ENCODE measurements at regions not wholly inside any gene's neighbourhood (a gene's known extent, or its start where the extent isn't known, plus 50 kb on each side); places are given as distances from the start of the nearest gene placed in this dataset.

DNA sequence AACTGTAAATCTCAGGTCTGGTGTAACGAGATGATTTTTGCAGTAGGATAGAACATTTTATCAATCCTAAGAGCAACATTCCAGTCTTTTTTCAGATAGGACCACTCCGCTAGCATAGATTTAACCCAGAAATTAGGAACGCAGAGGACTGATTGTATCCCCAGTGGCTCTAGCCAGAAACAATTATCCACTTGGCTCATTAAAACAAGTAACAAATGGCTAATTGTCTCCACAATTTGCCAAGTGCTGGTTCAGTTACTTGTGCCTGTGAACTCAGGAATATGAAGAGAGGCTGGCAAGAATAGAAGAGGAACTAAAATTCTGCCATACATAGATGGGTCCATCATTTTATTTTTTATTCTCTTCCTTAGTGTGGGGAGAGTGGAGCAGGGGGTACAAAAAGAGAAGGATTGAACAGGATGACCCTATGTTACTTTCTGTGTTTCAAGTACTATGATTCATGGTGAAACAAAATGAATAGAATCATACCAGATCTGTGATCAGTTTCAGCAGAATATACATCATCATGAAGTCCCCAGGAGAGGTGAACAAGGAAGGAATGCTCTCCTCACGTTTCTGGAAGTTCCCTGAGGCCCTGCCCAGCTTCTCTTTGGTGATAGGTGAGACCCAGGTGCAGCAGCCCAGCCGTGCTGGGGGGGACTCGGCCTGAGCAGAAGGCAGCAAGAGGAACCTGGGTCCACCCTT lies 121.6 kb downstream of the ARL4C start:
- TF ChIP-seq CTCF (IDR thresholded peaks at IDR 0.05; ENCODE audit: borderline replicate concordance, insufficient read depth, low read depth, low read length) = no peak
- H3K4me3 ChIP-seq (ENCODE audit: low read depth, low read length) = no peak overlapping the region

DNA sequence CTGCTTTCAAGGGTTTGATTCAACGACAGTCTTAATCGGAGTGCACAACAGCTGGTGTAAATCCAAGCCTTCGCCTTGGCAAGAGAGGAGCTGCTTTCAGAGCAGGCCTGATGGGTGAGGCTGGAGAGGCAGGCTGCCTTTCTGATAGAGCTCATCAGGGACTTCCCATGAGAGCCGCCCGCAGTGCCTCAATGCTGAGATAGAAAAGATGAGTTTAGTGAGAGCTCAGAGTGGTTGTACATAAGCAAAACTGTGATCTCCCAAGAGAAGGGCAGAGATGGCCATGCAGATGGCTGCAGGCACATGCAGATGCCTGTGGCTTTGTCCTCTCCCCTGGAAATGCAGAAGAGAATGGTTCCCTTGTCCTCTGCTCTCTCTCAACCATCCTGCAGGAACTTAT lies 122.1 kb downstream of the ARL4C start:
- TF ChIP-seq CTCF (IDR thresholded peaks at IDR 0.05; ENCODE audit: borderline replicate concordance, insufficient read depth, low read depth, low read length) = no peak
- no peak overlapping the region for H3K4me3 ChIP-seq (ENCODE audit: low read depth, low read length)

- H3K4me3 ChIP-seq (ENCODE audit: low read depth, low read length) = no peak overlapping the region
- no peak for TF ChIP-seq CTCF (IDR thresholded peaks at IDR 0.05; ENCODE audit: borderline replicate concordance, insufficient read depth, low read depth, low read length)
Observed at GRCh38 chr2:234374150-234374508, 122.8 kb downstream of the ARL4C start.

DNA sequence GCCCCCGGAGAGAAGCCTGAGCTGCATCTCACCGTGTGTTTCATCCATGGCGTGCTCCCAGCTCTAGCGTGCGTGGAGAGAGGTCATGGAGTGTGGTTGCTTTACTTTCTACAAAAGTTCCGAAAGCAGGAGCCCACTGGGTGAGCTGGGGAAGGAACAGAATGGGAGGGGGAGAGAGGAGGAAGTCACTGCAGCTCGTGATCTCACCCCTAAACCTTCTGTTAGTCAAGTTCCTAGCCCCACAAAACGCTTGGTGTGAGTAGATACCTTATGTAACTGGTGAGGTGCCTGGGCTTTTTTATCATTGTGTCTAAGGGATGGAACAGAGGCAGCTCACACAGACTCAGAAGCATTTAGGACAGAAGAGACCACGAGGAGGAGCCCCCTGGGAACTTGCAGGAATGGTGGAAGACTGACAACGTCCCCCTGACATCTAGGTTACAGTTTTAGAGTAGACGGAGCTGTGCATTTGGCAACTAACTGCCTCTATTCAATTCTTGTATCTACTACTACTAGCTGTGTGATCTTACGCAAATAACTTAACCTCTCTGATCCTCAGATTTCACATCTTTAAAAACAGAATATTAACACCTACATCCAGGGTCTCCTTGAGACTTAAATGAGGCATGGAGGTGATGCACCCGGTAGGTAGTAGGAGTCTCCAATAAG lies 123.3 kb downstream of the ARL4C start:
- TF ChIP-seq CTCF (IDR thresholded peaks at IDR 0.05; ENCODE audit: borderline replicate concordance, insufficient read depth, low read depth, low read length) = no peak

GRCh38 chr2:234373060-234373459 lies 123.8 kb downstream of the ARL4C start:
- TF ChIP-seq CTCF (IDR thresholded peaks at IDR 0.05; ENCODE audit: borderline replicate concordance, insufficient read depth, low read depth, low read length) = no peak
- no peak overlapping the region for H3K4me3 ChIP-seq (ENCODE audit: low read depth, low read length)

More for the DNA sequence above, 123.3 kb downstream of the ARL4C start:
- no peak overlapping the region for H3K4me3 ChIP-seq (ENCODE audit: low read depth, low read length)

- no peak overlapping the region for H3K4me3 ChIP-seq (ENCODE audit: low read depth, low read length)
- TF ChIP-seq CTCF (IDR thresholded peaks at IDR 0.05; ENCODE audit: borderline replicate concordance, insufficient read depth, low read depth, low read length) = no peak
Observed at GRCh38 chr2:234372506-234372905, 124.4 kb downstream of the ARL4C start.

DNA sequence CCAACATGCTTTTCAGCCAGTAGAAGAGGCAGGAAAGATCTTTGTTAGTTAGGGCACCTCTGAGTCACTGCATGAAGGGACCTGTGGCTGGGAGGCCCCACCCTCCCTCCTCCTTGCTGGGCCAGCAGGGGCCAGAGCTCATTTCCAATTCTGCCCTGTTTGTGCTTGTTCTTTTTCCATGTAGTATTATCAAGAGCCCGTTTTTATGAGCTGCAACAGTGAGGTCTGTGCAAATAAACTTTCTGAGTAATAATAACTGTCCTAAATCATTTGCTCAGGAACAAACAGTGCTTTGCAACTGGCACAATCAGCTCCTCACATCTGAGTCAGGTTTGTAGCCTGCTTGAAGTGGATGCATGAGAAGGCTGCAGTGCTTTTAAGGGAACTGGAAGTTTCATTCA lies 128.0 kb downstream of the ARL4C start:
- no peak for TF ChIP-seq CTCF (IDR thresholded peaks at IDR 0.05; ENCODE audit: borderline replicate concordance, insufficient read depth, low read depth, low read length)
- no peak overlapping the region for H3K4me3 ChIP-seq (ENCODE audit: low read depth, low read length)

Data from GM12875 (cell line).